Stimulated activated CD8-positive, alpha-beta memory T cell treated with anti-CD3 and anti-CD28 coated beads, Interleukin-15, amount 100 ng/mL, for 24 hours (primary cell): ENCODE measurements at regions not wholly inside any gene's neighbourhood (a gene's known extent, or its start where the extent isn't known, plus 50 kb on each side); places are given as distances from the start of the nearest gene placed in this dataset.
"Not testable (repeated sequence)": the region's sequence is repeated elsewhere in the genome, so short reads cannot be mapped to it uniquely, and the experiment has no call there.

Experiments used
- DNase-seq: peaks from one replicate; pipeline ENCODE4 v3.0.0-alpha.2; 2020; ENCODE audit warnings: low read depth

DNA sequence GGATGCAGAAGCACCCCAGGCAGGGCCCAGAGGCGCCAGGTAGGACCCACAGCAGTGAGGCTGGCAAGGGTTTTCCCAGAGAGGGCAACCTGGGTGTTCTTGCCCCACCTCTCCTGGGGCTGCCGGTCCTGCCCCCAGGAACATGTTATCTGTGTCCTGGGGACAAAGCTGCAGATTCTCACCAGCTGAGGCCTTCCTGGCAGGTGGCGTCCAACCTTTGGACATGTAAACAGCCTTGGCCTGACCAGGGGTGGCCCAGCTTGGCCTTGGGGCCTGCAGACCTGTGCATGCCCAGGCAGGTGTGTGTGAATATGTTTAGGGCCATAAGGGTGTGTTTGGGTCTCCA is 101.8 kb upstream of the LARP1 start:
- no peak for DNase-seq

DNA sequence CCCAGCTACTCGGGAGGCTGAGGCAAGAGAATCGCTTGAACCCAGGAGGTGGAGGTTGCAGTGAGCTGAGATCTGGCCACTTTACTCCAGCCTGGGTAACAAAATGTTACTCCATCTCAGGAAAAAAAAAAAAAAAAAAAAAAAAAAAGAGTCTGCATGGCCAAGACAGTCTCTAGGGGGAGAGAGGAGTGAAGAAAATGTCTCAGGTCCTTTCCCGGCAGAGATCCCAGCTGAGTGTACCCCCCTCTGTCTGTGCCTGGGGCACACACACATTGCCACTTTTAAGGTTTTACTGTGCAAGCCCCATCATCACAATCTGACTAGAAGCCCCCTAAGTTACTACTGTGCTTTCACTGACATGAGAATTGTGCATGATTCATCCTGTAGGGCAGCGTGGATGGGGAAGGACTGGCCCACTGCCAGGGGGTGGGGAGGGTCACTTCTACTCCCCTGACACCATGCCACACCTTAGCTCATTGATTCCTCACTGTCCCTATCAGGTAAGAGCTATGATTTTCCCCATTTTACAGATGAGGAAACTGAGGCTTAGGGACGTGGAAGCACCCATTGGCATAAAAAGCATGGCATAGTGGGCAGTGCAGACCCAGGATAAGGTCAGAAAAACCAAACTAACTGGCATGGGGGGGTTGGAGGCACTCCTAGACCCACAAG is 102.3 kb upstream of the LARP1 start:
- no peak for DNase-seq

DNA sequence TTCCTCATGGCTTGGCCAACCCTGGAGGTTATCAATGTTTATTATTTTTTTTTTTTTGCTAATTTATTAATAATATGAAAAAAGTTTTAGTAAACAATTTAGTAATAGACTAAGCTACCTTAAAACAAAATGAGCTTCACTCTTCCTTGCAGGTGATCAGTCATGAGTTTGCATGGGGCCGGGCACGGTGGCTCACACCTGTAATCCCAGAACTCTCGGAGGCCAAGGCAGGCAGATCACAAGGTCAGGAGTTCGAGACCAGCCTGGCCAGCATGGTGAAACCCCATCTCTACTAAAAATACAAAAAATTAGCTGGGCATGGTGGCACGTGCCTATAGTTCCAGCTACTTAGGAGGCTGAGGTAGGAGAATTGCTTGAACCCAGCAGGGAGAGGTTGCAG is 103.4 kb upstream of the LARP1 start:
- DNase-seq: not testable (repeated sequence)

DNA sequence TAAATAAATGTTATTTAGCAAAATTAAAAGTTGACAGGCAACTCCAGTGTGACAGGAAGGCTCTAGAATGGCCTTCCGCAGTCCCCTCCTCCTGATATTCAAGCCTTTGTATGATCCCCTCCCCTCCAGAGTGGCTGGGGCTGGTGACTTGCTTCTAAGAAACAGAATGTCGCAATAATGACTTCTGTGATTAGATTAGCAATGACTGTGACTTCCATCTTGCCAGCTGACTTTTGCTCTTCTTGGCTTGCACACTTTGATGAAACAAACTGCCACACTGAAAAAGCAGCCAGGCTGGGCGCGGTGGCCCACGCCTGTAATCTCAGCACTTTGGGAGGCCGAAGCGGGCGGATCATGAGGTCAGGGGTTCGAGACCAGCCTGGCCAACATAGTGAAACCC is 106.5 kb upstream of the LARP1 start:
- DNase-seq: no peak

DNA sequence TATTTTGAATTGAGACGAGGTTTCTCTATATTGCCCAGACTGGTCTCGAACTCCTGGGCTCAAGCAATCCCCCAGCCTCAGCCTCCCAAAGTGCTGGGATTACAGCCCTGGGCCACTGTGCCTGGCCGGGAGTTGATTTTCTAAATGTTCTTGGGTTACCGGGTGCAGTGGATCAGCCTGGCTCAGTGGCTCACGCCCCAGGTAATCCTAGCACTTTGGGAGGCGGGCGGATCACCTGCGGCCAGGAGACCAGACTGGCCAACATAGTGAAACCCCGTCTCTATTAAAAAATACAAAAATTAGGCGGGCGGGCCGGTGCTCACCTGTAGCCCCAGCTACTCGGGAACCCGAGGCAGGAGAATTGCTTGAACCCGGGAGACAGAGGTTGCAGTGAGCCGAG is 106.9 kb upstream of the LARP1 start:
- DNase-seq: no peak

DNA sequence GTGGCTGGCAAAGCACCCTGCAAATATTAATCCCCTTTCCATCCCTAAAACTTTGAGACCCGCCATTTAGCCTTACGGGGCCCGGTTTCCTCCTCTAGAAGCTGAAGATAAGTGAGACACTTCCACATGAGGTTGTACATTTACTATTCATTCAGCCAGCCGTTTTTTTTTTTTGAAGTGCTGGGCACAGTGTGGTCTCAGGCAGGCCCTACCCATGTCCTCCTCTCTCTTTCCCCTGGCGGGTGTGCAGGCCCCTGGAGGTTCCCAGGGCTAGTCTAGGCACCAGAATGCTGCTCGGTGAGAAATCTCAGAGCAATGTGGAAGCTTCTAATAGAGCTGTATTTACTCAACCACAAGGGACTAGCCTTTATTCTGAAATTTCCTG is 107.4 kb upstream of the LARP1 start:
- DNase-seq: no peak

DNA sequence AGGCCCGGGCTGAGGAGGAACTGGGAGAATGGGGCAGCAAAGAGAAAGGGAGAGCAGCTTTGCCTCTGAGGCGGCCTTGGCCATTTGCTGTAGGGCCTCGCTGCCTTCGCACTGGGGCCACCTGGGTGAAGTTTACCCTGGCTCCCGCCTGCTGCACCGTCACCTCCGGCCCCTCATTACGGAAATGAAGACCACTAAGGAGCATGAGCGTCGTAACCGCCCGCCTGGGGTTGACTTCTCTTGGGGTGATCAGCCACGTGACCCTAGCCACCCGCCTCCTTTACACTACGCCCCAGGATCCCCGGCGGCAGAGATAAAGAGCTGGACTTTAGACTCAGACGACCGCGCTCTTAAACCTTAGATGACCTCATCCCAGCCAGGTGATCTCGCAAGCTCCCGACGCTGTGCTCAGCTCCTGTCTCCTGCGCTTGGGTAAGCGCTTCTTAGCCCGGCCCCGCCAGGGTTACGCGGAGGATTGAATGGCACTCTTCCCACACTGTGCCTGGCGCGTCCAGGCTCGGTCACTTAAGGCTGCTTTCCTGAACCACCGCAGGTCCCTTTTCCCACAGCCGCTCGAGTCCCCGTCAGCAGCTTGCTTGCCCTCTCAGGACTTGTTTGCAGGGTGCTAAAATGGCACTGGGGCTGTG is 107.9 kb upstream of the LARP1 start:
- DNase-seq: no peak

DNA sequence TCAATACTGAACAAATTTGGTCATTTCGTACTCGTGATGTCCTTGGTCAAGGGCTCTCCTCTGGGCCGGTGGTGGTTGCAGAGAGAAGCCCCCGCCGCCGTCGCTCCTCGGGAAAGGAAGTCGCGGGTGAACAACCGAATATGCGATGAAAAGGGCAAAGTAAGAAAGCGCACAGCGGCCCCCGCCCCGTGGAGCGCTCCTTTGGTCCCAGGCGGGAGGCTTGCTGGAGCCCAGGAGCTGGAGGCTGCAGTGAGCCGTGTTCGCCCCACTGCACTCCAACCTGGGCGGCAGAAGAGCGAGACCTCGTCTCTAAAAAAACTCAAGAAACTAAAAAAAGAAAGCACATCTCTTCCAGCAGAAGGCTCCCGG is 108.4 kb upstream of the LARP1 start:
- DNase-seq: no peak

DNA sequence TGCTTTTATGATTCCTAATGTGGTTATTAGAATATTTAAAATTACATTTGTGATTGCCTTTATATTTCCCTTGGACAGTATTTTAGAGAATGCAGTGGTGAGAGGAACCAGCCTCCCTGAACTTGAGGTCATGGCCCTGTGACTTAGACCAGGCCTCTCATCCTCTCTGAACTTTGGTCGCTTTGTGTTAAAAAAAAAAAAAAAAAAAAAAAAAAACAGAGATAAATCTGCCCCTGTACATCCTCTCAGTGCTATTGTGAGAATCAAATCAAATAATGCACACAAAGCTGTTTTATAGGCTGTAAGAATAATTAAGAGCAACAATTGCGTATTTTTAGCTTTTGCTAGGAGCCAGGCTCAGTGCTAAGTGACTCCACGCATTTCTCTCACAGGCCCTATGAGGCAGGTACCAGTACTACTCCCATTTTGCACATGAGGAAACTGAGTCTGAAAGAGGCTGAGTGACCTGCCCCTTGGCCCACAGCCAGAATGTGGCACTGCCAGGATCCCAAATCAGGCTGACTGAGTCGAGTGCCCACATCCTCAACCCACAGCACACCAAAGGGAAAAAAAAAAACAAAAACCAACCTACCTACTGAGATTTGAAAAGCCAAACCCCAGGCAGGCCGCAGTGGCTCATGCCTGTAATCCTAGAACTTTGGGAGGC is 110.3 kb upstream of the LARP1 start:
- no peak for DNase-seq

DNA sequence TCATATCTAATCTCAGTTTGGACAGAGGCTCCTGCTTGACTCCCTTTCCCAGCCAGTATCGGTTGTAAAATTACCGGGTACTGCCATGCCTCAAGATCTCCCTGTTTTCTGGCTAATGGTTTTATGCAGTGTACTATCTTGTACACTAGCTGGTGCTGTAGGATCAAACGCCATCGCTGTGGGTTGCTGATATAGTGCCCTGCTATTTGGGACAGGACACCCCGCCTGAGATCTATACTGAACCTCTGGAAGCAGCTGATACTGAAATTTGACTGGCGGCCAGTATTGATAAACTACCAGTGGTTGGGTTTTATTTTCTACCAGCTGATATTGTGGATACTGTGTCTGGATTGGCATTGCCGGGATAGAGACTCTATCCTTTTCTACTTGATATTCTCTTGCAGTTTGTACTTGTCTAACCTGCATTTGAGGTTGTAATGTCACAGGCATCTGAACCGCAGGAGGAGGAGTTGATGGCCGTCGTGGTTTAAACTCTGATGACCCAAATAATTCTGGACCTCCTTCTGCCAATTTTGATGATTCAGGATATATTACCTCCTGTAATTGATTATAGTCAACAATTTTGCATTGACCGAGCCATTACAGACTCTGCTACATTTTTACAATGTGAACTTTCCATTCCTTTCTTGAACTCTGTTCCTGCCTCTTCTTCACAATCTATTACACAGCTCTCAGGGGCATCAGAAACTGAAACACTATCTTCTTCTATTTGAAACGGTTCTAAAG is 112.5 kb upstream of the LARP1 start:
- no peak for DNase-seq

DNA sequence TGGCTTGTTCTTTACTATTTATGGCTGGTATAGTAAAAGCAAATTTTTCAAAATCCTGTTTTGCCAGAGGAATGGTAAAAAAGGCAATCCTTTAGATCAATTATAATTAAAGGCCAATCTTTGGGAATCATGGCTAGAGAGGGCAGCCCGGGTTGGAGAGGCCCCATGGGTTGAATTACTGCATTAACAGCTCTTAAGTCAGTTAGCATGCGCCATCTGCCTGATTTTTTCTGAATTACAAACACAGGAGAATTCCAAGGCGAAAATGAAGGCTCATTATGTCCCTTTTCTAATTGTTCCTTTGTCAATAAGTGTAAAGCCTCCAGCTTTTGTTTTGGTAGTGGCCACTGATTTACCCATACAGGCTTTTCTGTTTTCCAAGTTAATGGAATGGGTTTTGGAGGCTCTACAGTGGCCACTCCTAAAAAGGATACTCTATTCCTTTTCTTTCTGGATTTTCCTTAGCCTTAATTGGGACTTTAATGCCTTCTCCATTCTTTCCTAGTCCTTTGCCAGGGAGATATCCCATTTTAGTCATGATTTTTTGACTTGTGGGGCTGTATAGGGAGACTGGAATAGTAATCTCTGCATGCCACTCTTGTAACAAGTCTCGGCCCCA is 114.9 kb upstream of the LARP1 start:
- DNase-seq: not testable (repeated sequence)

DNA sequence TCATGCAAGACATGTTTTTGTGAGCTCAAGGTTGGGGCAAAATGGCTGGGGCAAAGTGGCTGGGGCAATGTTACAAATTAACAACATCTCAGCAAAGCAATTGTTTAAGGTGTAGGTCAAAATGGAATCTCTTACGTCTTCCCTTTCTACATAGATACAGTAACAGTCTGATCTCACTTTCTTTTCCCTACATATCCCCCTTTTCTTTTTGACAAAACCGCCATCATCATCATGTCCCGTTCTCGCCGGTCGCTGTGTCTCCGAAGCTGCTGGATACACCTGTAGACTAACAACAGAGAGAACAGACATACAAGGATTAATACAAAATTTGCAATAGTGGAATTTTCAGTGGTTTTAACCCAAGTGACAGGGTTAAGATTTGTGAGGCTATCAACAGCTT is 118.4 kb upstream of the LARP1 start:
- not testable (repeated sequence) for DNase-seq

DNA sequence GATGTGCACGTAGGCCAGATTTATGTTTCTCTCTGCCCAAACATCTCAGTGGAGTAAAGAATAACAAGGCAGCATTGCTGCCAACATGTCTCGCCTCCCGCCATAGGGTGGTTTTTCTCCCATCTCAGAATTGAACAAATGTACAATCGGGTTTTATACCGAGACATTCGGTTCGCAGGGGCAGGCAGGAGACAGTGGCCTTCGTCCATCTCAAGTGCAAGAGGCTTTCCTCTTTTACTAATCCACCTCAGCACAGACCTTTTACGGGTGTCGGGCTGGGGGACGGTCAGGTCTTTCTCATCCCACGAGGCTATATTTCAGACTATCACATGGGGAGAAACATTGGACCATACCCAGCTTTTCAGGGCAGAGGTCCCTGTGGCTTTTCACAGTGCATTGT is 118.9 kb upstream of the LARP1 start:
- not testable (repeated sequence) for DNase-seq

DNA sequence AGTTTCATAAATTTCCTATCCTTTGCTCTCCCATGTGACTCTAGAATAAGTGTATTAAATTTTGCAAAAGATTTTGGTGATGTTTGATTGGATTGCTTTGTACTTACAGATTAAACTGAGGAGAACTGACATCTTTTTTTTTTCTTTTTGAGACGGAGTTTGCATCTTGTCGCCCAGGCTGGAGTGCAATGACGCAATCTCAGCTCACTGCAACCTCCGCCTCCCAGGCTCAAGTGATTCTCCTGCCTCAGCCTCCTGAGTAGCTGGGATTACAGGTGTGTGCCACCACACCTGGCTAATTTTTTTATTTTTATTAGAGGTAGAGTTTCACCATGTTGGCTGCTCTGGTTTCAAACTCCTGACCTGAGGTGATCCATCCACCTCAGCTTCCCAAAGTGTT is 121.4 kb upstream of the LARP1 start:
- DNase-seq: not testable (repeated sequence)

DNA sequence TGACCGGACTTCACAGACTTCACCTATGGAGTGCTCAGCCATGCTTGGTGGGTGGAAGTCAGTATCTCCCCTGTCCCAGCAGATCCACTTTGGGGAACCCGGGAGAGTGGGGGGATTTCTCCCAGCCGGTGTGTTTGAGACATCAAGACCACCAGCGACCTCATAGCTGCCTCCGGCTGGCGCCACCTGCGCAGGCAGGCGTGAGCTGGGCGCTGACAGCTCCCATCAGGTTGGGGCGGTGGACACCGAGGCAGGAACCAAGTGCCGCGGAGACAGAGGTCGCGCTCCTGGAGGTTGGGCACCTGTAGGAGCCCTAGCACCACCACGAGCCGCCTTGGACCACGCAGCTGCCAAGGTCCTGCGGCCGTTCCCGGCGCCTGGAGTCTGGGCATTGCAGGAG is 124.0 kb upstream of the LARP1 start:
- no peak for DNase-seq

DNA sequence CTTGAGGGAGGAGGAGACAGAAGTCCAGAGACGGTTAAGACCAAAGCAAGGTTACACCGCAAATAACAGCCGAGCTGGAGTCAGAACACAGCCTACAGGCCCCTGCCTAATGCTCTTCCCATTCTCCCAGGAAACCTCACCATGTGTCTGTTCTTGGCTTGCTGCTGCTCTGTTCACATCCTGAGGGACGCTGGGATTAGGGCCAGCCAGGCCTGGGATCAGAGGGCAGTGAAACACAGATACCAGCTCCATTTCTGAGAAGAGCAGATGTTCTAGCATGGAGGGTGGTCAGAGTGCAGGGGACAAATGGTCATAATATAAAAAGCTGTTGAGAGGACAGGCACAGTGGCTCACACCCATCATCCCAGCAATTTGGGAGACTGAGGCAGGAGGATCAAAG is 124.8 kb upstream of the LARP1 start:
- no peak for DNase-seq

DNA sequence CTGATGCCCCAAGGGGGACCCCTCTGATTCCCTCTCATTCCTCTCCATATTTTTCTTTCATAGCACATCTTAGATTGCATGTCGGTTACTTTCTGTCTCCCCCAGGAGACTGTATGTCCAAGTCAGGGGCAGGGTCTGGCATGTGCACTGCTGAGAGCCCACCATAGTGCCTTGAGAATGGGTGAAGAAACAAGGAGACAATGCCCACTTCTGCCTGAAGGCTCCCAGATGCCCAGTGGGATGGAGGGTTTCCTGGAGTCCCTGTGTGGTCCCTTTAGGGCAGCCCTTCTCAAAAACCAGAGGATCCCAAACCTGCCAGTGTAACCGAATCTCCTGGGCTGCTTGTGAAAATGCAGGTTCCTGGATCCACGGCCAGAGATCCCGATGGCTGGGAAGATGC is 126.5 kb upstream of the LARP1 start:
- DNase-seq: no peak

DNA sequence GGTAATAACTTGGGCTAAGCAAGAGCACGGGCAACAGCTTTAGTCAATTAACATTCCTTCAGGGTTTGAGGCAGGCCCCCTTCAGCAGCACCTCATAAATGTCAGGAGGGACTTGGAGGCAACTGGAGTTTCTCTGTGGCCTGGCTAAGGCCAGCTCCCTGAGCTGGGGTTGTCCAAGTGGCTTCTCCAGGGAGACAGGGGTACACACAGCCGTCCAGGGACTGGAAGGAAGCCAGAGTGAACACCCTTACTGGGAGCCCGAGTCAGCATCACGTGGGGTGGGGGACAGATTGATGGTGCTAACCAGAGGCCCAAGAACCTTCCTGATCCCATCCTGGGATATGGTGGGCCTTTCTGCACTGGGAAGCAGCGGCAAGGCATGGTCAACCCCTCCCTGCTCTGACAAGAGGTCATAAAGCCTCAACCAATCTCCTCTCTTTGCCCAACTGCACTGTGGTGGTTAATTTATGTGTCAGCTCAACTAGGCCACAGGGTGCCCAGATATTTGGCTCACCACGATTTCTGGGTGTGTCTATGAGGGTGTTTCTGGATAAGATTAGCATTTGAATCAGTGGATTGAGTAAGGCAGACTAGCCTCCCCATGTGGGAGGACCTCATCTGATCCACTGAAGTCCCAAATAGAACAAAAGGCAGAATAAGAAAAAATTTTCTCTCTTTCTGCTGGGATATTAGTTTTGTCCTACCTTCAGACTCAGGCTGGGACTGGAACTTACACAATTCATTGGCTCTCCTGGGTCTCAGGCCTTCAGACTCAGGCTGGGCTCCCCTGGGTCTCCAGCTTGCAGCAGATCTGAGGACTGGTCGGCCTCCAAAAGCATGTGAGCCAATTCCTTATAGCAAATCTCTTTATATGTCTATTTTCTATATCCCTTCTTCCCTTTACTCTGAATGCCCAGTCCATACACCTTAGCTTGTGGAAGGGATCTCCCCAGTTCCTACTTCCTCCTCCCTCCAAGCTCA is 127.2 kb upstream of the LARP1 start:
- DNase-seq: no peak

DNA sequence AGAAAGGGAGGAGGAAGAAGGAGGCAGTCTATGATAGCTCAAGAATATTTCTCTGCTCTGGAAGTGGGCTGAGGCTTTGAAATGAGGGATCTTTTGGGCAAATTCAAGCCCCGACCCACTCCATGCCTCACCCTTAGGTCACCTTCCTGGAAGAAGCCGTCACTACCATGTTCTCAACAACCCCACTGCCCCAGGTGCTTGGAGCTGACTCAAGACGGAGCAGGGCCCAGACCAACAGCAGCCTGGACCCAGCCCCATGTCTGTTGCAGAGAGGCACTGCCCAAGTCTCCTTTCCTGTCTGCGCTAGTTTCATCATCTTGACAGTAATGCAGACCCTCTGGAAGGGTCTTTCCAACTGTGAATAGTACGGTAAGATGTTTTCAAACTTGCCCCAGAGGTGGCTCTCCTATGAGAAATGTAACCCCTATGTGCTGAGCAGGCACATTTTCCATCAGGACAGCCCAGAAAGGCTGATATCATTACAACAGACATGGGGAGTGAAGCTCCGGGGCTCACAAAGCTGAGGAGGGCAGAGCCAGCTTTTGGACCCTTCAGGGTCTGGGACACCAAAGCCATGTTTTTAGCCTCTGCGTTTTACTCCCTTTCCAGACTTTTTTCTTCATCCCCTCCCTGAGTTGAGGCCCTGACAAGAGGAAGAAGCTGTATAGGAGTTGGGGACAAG is 128.2 kb upstream of the LARP1 start:
- no peak for DNase-seq

DNA sequence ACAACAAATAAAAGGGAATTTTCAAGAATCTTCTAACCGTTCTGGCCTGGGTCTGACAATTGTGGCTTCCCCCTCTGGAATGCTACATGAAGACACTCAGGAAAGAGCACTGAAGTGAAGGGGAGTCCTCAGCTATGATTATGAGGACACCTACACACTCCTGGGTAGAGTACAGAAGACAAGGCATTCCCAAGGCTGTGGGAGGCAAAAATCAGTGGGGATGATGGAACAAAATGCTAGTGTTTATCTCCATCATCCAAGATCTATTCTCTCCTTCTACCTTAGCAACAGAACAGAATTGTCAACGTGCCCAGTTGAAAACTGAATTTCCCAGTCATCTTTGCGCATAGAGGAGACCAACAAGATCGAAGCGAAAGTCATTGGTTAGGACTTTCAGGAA is 130.1 kb upstream of the LARP1 start:
- DNase-seq: no peak

DNA sequence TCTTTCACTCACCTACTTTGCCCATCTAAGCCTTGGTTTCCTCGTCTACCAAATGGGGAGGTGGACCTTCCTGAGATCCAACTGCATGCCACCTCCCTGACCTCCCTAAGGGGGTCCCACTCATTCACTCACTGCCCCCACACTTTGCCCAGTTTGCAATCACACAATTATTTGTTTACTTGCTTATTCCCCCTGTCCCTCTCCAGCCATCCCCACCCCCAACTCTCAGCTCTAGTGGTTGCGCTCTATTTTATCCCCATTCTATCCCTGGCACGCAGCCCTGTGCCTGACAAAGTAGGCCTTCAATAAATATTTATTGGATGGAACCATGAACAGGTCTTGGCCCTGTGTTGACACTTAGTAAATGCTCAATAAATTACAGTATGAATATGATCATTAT is 130.8 kb upstream of the LARP1 start:
- DNase-seq: no peak
